ENCODE measurements at regions not wholly inside any gene's neighbourhood (a gene's known extent, or its start where the extent isn't known, plus 50 kb on each side); places are given as distances from the start of the nearest gene placed in this dataset.
"Not testable (repeated sequence)": the region's sequence is repeated elsewhere in the genome, so short reads cannot be mapped to it uniquely, and the experiment has no call there.

GRCh38 chr15:31681529-31682259 is 348.6 kb upstream of the CHRNA7 start:
- not testable (repeated sequence) for TF ChIP-seq CTCF (IDR thresholded peaks at IDR 0.05; ENCODE audit: low read depth, low read length); EZH2phosphoT487 (IDR thresholded peaks at IDR 0.05; ENCODE audit: low read depth)
